Skeletal muscle tissue (tissue), 3 donors: ENCODE measurements at regions not wholly inside any gene's neighbourhood (a gene's known extent, or its start where the extent isn't known, plus 50 kb on each side); places are given as distances from the start of the nearest gene placed in this dataset.
A peak's percentile ranks its signal among the peaks of the same experiment; 100 is the strongest.

ENCODE experiments used
- H3K27ac ChIP-seq: one replicate; pipeline ENCODE4 v1.7.0; 2013; ENCODE audit warnings: mild to moderate bottlenecking, low read depth, low read length, inconsistent platforms
- H3K27me3 ChIP-seq, 3 donors: one replicate each; pipeline ENCODE4 v1.7.0; 2013; ENCODE audit warnings: low read length in 3 of 3; ENCODE audit not compliant: control insufficient read depth in 3 of 3, insufficient read depth in 3 of 3
- H3K36me3 ChIP-seq, 3 donors: one replicate each; pipeline ENCODE4 v1.7.0; 2013; ENCODE audit warnings: low read length in 3 of 3; ENCODE audit not compliant: control insufficient read depth in 3 of 3, insufficient read depth in 3 of 3
- H3K4me1 ChIP-seq, 3 donors: one replicate each; pipeline ENCODE4 v1.7.0; 2013; ENCODE audit warnings: low read length in 3 of 3, mild to moderate bottlenecking in 3 of 3; ENCODE audit not compliant: control insufficient read depth in 3 of 3, insufficient read depth in 3 of 3
- H3K4me3 ChIP-seq, 3 donors: one replicate each; pipeline ENCODE4 v1.7.0; 2013; ENCODE audit warnings: low read length in 3 of 3
- H3K9ac ChIP-seq, 3 donors: one replicate each; pipeline ENCODE4 v1.7.0; 2013; ENCODE audit warnings: low read length in 3 of 3, mild to moderate bottlenecking in 3 of 3, moderate library complexity in 2 of 3, low read depth in 1 of 3
- H3K9me3 ChIP-seq, 3 donors: one replicate each; pipeline ENCODE4 v1.7.0; 2013; ENCODE audit warnings: low read length in 3 of 3; ENCODE audit not compliant: control insufficient read depth in 3 of 3
- donor health status: Osteomylitis.

DNA sequence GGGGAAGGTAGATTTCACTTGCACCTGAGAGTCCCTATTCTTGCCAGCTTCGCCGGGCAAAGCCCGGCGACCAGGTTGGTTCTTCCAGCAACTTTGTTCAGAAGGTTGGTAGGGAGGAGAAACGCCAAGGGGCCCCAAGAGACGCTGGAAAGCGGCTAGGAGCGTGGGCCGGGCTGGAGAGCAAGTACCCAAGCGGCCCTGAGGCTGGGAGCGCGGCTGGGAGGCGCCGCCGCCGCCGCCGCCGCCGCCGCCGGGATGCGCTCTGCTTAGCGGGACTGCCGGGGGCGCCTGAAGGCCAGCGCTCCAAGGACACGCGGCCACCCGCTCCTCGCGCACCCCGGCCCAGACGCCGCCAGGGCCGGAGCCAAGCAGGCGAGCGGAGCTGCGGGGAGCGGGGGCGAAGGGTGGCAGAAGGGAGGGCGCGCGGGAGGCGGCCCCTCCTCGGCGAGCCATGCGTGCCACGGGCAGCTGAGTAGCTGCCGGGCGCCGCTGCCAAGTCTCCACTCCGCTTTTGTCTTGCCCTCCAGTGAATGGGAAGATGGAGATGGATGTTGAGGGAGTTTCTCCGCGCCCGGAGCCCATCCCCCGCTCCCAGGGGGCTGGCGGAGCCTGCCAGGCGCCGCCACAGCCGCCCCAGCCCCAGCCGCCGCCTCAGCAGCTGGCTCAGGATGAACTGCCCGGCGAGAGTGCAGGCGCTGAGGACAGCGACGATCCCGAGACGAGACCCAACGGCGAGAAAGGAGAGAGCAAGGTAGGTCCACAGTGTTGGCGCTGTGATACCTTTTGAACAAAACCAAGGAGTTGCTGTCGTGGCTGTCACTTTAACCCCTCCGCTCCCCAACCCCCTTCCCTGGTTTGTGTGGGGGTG is 227.4 kb upstream of the AZI2 start:
- no peak overlapping the region for H3K27ac ChIP-seq
- peak overlapping the region; percentile 74 to 81 (median 79) for H3K4me3 ChIP-seq
- H3K27me3 ChIP-seq: peaks cover 0 to 3% (median 3%) of the 10 kb centered on the region in 3 donors
- peaks cover 4 to 20% (median 11%) of the 10 kb centered on the region in 3 donors for H3K4me1 ChIP-seq
- peak overlapping the region; percentile 62 to 77 (median 67) for H3K9ac ChIP-seq
- no peaks in the 10 kb centered on the region for H3K36me3 ChIP-seq
- H3K9me3 ChIP-seq: no peaks in the 10 kb centered on the region

DNA sequence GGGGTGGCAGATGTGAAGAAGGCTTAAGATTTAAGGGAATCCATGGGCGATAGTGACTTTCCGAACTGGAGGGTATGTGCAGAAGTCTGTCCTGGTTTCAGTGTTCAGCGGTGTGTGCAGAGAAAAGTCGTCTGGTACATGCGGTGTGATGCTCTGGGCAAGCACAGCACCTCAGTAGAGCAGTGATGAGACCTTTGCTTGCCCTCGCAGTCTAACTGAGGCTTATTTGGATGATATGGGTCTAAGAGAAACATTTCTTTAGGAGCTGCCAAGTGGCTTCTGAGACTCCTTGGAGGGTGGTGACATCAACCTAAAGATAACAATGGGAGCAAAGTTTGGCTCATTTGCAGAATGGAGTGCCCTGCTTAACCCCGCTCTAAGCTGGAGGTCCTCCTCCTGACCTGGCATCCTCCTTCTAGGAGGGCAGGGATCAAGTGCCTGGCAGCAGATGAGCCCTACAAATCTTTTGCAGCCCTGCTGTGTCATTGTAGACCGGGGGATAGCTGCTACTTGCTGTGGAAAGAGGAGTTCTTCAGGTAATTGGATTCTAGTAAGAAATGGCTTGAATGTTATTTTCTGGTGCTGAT is 228.1 kb upstream of the AZI2 start:
- H3K27me3 ChIP-seq: peaks cover 0 to 3% (median 3%) of the 10 kb centered on the region in 3 donors
- H3K27ac ChIP-seq: no peak overlapping the region
- H3K4me1 ChIP-seq: peaks cover 4 to 20% (median 11%) of the 10 kb centered on the region in 3 donors
- peak overlapping the region in 2 of 3 donors; percentile 50 to 57 for H3K9ac ChIP-seq
- no peaks in the 10 kb centered on the region for H3K36me3 ChIP-seq
- no peaks in the 10 kb centered on the region for H3K9me3 ChIP-seq
- peak overlapping the region; percentile 74 to 81 (median 79) for H3K4me3 ChIP-seq

DNA sequence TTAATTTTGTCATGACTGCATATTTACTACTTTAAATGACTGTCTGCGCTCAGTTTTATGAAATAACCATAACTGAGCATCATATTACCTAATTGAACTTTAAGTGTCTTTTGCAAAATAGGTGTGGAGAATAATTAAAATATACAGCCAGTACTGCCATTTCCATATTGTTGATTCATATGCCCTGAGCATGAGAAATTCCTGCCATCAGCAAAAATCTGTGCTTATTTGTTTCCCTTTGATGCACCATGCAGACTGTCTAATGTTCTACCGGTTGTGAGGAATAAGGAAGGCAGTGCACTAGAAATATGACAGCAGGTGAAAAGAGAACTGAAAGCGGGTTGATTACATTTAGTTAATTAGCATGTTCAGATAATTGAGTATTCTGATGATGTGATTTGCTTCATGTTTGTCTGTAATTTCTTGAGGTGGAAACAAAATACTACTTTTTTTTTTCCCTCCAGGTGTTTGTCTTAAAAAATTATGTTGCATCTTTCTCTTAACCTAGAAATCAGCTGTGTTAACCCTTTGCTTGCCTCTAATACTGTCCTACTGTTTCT is 229.4 kb upstream of the AZI2 start:
- H3K4me1 ChIP-seq: peaks cover 4 to 20% (median 11%) of the 10 kb centered on the region in 3 donors
- peaks cover 0 to 3% (median 3%) of the 10 kb centered on the region in 3 donors for H3K27me3 ChIP-seq
- H3K9me3 ChIP-seq: no peaks in the 10 kb centered on the region
- no peaks in the 10 kb centered on the region for H3K36me3 ChIP-seq
- H3K9ac ChIP-seq: no peak overlapping the region
- no peak overlapping the region for H3K27ac ChIP-seq
- no peak overlapping the region for H3K4me3 ChIP-seq

DNA sequence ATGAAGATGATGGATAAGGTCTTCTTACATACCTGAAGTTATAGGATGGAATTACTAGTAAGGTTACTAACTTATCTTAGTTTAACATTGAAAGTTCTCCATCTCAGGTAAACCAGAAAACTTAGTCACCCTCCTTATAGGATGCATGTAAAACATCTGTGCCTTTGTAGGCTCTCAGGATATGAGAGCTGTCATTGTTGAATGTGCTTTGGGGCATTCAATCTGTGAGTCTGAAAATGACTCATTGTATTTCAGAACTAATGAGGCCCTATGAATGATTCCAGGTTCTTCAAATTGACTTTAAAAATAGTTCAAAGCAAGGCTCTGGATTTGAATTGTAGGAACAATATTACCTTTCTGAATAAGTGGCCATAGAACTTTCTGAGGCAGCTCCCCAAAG is 237.7 kb upstream of the AZI2 start:
- no peak overlapping the region for H3K27ac ChIP-seq
- H3K9me3 ChIP-seq: no peaks in the 10 kb centered on the region
- H3K4me1 ChIP-seq: peaks cover 0 to 2% (median 0%) of the 10 kb centered on the region in 3 donors
- no peak overlapping the region for H3K4me3 ChIP-seq
- no peaks in the 10 kb centered on the region for H3K36me3 ChIP-seq
- no peaks in the 10 kb centered on the region for H3K27me3 ChIP-seq
- no peak overlapping the region for H3K9ac ChIP-seq

DNA sequence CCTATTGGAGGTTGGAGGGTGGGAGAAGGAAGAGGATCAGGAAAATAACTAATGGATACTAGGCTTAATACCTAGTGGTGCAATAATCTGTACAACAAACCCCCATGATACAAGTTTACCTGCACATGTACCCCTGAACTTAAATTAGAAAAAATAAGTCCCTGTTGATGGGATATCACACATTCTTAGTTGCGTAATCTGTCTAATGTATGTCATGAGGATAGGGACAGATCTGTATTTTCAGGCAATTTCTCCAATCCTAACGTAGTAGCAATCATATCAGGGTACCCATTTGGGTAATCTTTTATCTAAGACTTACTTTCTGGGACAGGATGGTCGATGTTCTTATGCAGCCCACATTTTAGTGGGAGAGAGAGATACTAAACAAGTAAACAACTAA is 239.1 kb upstream of the AZI2 start:
- Histone ChIP-seq H3K9ac (no peak overlapping the region), H3K27me3 (no peaks in the 10 kb centered on the region), H3K4me3 (no peak overlapping the region), H3K4me1 (peaks cover 0 to 2% (median 0%) of the 10 kb centered on the region in 3 donors), H3K36me3 (no peaks in the 10 kb centered on the region), H3K27ac (no peak overlapping the region), H3K9me3 (no peaks in the 10 kb centered on the region)

DNA sequence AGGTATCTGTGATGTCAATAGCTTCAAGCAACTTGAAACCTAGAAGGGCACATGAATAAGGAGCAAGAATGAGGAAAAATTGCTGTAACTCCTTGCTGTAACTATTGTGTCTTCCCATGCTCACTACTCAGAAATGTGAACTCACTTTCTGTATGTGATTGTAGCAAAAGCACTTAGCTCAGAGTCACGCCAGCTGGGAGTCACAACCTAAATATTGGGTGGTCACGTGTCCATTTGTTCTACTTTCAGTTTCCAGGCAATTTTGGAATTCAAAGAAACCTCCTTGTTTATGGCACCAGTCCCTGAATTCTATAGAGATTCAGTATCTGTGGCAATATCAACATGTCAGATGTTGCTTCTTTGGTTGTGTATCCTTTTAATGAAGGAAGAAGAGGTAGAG is 241.6 kb upstream of the AZI2 start:
- H3K36me3 ChIP-seq: no peaks in the 10 kb centered on the region
- no peaks in the 10 kb centered on the region for H3K27me3 ChIP-seq
- no peaks in the 10 kb centered on the region for H3K9me3 ChIP-seq
- no peak overlapping the region for H3K9ac ChIP-seq
- H3K4me3 ChIP-seq: no peak overlapping the region
- H3K27ac ChIP-seq: no peak overlapping the region
- peaks cover 0 to 2% (median 0%) of the 10 kb centered on the region in 3 donors for H3K4me1 ChIP-seq

DNA sequence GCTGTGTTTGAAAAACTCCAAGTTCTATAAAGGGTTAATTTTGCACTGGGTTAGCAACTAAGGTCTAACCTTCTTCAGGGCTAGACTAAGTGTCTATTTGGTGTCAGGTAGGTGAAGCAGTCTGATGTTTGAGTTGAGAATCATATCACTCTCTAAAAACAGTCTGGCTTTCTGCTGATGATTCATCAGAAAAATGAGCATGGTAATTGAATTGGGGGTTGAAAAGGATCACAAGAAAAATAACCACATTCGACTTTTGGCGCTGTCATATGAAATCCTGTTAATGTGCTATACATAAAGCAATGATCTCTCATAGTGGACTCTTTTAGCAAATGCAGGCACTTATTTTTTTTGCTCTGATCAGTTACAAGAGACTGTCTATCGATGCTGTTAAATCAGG is 242.2 kb upstream of the AZI2 start:
- H3K27ac ChIP-seq: no peak overlapping the region
- peaks cover 0 to 2% (median 0%) of the 10 kb centered on the region in 3 donors for H3K4me1 ChIP-seq
- H3K9me3 ChIP-seq: no peaks in the 10 kb centered on the region
- no peak overlapping the region for H3K9ac ChIP-seq
- H3K4me3 ChIP-seq: no peak overlapping the region
- H3K27me3 ChIP-seq: no peaks in the 10 kb centered on the region
- H3K36me3 ChIP-seq: no peaks in the 10 kb centered on the region

DNA sequence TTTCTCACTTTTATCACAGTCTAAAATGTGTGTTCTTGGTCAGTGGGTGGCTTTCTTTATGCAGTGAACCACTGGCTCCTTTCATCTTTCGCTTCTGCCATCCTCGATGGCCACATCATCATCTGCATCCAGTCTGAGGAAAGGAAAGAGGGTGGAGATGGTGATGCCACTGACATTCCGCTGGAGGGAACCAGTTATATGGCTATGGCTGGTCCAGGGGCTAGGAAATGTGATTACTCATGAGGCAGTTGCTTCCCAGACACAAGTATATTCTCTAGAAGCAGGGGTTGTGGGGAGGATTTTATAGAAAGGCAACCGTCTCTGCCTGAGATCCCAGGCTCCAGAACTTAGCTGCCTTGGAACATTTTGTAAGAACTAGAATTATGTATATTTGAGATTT is 246.7 kb upstream of the AZI2 start:
- H3K4me3 ChIP-seq: no peak overlapping the region
- H3K27ac ChIP-seq: no peak overlapping the region
- H3K36me3 ChIP-seq: no peaks in the 10 kb centered on the region
- H3K9ac ChIP-seq: no peak overlapping the region
- H3K4me1 ChIP-seq: no peaks in the 10 kb centered on the region
- no peaks in the 10 kb centered on the region for H3K27me3 ChIP-seq
- H3K9me3 ChIP-seq: no peaks in the 10 kb centered on the region

DNA sequence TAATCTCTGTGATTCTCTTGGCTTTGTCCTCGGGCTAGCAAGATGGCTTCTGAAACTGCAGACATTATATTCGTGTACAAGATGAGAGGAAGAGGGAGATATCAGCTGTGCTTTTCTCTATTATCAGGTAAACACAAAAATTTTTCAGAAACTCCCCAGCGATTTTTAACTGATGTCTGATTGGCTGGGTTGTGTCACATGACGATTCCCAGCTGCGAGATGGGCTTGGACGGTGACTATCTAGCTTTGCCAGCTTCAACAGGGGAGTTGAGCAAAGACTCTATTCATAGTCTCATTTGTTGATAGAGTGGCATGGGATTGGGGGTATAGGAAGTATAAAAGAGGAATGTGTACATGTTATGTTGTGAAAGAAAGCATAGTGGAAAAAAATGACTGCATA is 248.8 kb upstream of the AZI2 start:
- Histone ChIP-seq H3K27me3 (no peaks in the 10 kb centered on the region), H3K4me1 (no peaks in the 10 kb centered on the region), H3K4me3 (no peak overlapping the region), H3K27ac (no peak overlapping the region), H3K9ac (no peak overlapping the region), H3K36me3 (no peaks in the 10 kb centered on the region), H3K9me3 (no peaks in the 10 kb centered on the region)

DNA sequence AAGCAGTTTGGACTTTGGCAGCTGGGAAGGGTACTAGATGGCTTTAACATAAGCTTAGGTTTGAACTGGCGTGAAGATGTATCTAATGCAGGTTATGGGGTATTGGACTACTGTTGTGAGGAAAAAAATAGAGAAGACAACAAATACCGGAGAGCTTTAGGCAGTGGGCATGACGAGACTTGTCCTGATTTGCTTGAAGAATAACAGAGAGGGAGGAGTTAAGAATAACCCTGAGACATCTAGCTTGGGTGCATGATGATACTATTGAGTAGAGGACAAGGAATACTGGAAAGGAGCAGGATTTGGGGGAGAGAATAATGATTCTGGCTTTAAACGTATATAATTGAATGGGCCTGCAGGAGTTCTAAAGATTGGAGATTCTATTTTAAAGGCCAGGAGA is 249.5 kb upstream of the AZI2 start:
- Histone ChIP-seq H3K9ac (no peak overlapping the region), H3K4me3 (no peak overlapping the region), H3K9me3 (no peaks in the 10 kb centered on the region), H3K36me3 (no peaks in the 10 kb centered on the region), H3K4me1 (no peaks in the 10 kb centered on the region), H3K27me3 (no peaks in the 10 kb centered on the region), H3K27ac (no peak overlapping the region)
